OCI-LY1 (cell line): ENCODE measurements at regions not wholly inside any gene's neighbourhood (a gene's known extent, or its start where the extent isn't known, plus 50 kb on each side); places are given as distances from the start of the nearest gene placed in this dataset.
"Not testable (repeated sequence)": the region's sequence is repeated elsewhere in the genome, so short reads cannot be mapped to it uniquely, and the experiment has no call there.

Experiments
- CTCF ChIP-seq: fragments of 200-600 bp; sonication (generic), shearing (Covaris generic); IDR thresholded peaks from 2 replicates; pipeline ENCODE4 v1.5.1; 2017; ENCODE audit warnings: mild to moderate bottlenecking, antibody characterized with exemption, low read length, moderate library complexity, mixed read lengths
- EZH2 ChIP-seq: fragments of 200-600 bp; sonication (generic), shearing (Covaris generic); IDR thresholded peaks from 2 replicates; pipeline ENCODE4 v1.8.0; 2017; ENCODE audit warnings: borderline replicate concordance, mixed run types, mild to moderate bottlenecking, antibody characterized with exemption, low read length, moderate library complexity, mixed read lengths

GRCh38 chr13:43968943-43969690, 89.4 kb downstream of the LACC1 start:
- TF ChIP-seq CTCF, EZH2: not testable (repeated sequence)
